HG03039 (cell line): ENCODE measurements at regions not wholly inside any gene's neighbourhood (a gene's known extent, or its start where the extent isn't known, plus 50 kb on each side); places are given as distances from the start of the nearest gene placed in this dataset.
"Not testable (repeated sequence)": the region's sequence is repeated elsewhere in the genome, so short reads cannot be mapped to it uniquely, and the experiment has no call there.

Experiments used
- ATAC-seq: cut with Tn5 transposase; IDR thresholded peaks from one replicate; pipeline ENCODE4 v1.9.1; 2021; ENCODE audit warnings: mild to moderate bottlenecking, moderate library complexity; ENCODE audit not compliant: unreplicated experiment

- no peak for ATAC-seq
Measured at GRCh38 chr3:124133366-124133940, 141.5 kb upstream of the ROPN1 start.

GRCh38 chr3:124137216-124137615 is 145.3 kb upstream of the ROPN1 start:
- ATAC-seq, result no peak

GRCh38 chr3:124138148-124138547 is 146.2 kb upstream of the ROPN1 start:
- ATAC-seq, result no peak

- no peak for ATAC-seq
Measured at GRCh38 chr3:124140746-124141145, 148.8 kb upstream of the ROPN1 start.

- ATAC-seq, result no peak
Measured at GRCh38 chr3:124142389-124142970, 150.6 kb upstream of the ROPN1 start.

GRCh38 chr3:124143047-124143446 is 151.1 kb upstream of the ROPN1 start:
- ATAC-seq, result no peak

GRCh38 chr3:124144035-124144814 is 152.3 kb upstream of the ROPN1 start:
- ATAC-seq, result no peak

GRCh38 chr3:124147429-124147828 is 155.5 kb upstream of the ROPN1 start:
- no peak for ATAC-seq

- no peak for ATAC-seq
Measured at GRCh38 chr3:124147946-124148345, 156.0 kb upstream of the ROPN1 start.

GRCh38 chr3:124149081-124149480 is 157.2 kb upstream of the ROPN1 start:
- no peak for ATAC-seq

GRCh38 chr3:124149771-124150170 is 157.8 kb upstream of the ROPN1 start:
- no peak for ATAC-seq

- not testable (repeated sequence) for ATAC-seq
Measured at GRCh38 chr3:124152891-124153290, 161.0 kb upstream of the ROPN1 start.

- ATAC-seq, result no peak
Measured at GRCh38 chr3:124156866-124157712, 165.2 kb upstream of the ROPN1 start.

- no peak for ATAC-seq
Measured at GRCh38 chr3:124157748-124158147, 165.8 kb upstream of the ROPN1 start.

- ATAC-seq, result no peak
Measured at GRCh38 chr3:124158168-124158881, 166.4 kb upstream of the ROPN1 start.

GRCh38 chr3:124161448-124161847 is 169.5 kb upstream of the ROPN1 start:
- ATAC-seq, result no peak

- ATAC-seq, result no peak
Measured at GRCh38 chr3:124163689-124164088, 171.8 kb upstream of the ROPN1 start.

GRCh38 chr3:124168271-124168670 is 176.3 kb upstream of the ROPN1 start:
- ATAC-seq, result no peak

- no peak for ATAC-seq
Measured at GRCh38 chr3:124172283-124172682, 180.4 kb upstream of the ROPN1 start.

GRCh38 chr3:124172816-124173215 is 180.9 kb upstream of the ROPN1 start:
- ATAC-seq, result no peak

- no peak for ATAC-seq
Measured at GRCh38 chr3:124174476-124174875, 182.6 kb upstream of the ROPN1 start.
